GM21576 (cell line): ENCODE measurements at regions not wholly inside any gene's neighbourhood (a gene's known extent, or its start where the extent isn't known, plus 50 kb on each side); places are given as distances from the start of the nearest gene placed in this dataset.
"Not testable (repeated sequence)": the region's sequence is repeated elsewhere in the genome, so short reads cannot be mapped to it uniquely, and the experiment has no call there.

Experiments
- ATAC-seq: cut with Tn5 transposase; IDR thresholded peaks from one replicate; pipeline ENCODE4 v1.9.1; 2021; ENCODE audit warnings: mild to moderate bottlenecking, moderate library complexity; ENCODE audit not compliant: unreplicated experiment

GRCh38 chr10:109115179-109115578 lies 808.1 kb downstream of the XPNPEP1 start:
- no peak for ATAC-seq

- no peak for ATAC-seq
These were observed 808.7 kb downstream of the XPNPEP1 start for GRCh38 chr10:109114579-109114978.

GRCh38 chr10:109106604-109107003 lies 816.7 kb downstream of the XPNPEP1 start:
- no peak for ATAC-seq

- no peak for ATAC-seq
These were observed 817.6 kb downstream of the XPNPEP1 start for GRCh38 chr10:109105725-109106124.

GRCh38 chr10:109104806-109105205 lies 818.5 kb downstream of the XPNPEP1 start:
- ATAC-seq = no peak

GRCh38 chr10:109103278-109103677 lies 820.0 kb downstream of the XPNPEP1 start:
- ATAC-seq = no peak

GRCh38 chr10:109089779-109090178 lies 833.5 kb downstream of the XPNPEP1 start:
- ATAC-seq = no peak

- no peak for ATAC-seq
These were observed 851.8 kb downstream of the XPNPEP1 start for GRCh38 chr10:109071539-109071938.

GRCh38 chr10:109070492-109070891 lies 852.8 kb downstream of the XPNPEP1 start:
- ATAC-seq = no peak

- no peak for ATAC-seq
These were observed 856.3 kb downstream of the XPNPEP1 start for GRCh38 chr10:109067031-109067430.

- ATAC-seq = no peak
These were observed 857.5 kb downstream of the XPNPEP1 start for GRCh38 chr10:109065821-109066220.

- no peak for ATAC-seq
These were observed 860.9 kb downstream of the XPNPEP1 start for GRCh38 chr10:109062371-109062770.

GRCh38 chr10:109055243-109055642 lies 868.1 kb downstream of the XPNPEP1 start:
- ATAC-seq = no peak

- no peak for ATAC-seq
These were observed 875.5 kb downstream of the XPNPEP1 start for GRCh38 chr10:109047856-109048255.

GRCh38 chr10:109046427-109046826 lies 876.9 kb downstream of the XPNPEP1 start:
- ATAC-seq = not testable (repeated sequence)

GRCh38 chr10:109040622-109041021 lies 882.7 kb downstream of the XPNPEP1 start:
- no peak for ATAC-seq

- no peak for ATAC-seq
These were observed 885.3 kb downstream of the XPNPEP1 start for GRCh38 chr10:109037978-109038377.

- no peak for ATAC-seq
These were observed 892.6 kb downstream of the XPNPEP1 start for GRCh38 chr10:109030581-109031210.

GRCh38 chr10:109029870-109030269 lies 893.4 kb downstream of the XPNPEP1 start:
- ATAC-seq = no peak

GRCh38 chr10:109027534-109028185 lies 895.7 kb downstream of the XPNPEP1 start:
- no peak for ATAC-seq

GRCh38 chr10:109025172-109025571 lies 898.1 kb downstream of the XPNPEP1 start:
- no peak for ATAC-seq

- ATAC-seq = no peak
These were observed 900.8 kb downstream of the XPNPEP1 start for GRCh38 chr10:109022417-109023049.
